ENCODE measurements at regions not wholly inside any gene's neighbourhood (a gene's known extent, or its start where the extent isn't known, plus 50 kb on each side); places are given as distances from the start of the nearest gene placed in this dataset.
"Not testable (repeated sequence)": the region's sequence is repeated elsewhere in the genome, so short reads cannot be mapped to it uniquely, and the experiment has no call there.

- H3K27me3 Mint-ChIP-seq (ENCODE audit: low read depth): no peaks in the 10 kb centered on the region
- no peak for TF ChIP-seq CTCF (conservative IDR thresholded peaks at IDR 0.05)
- H3K27ac Mint-ChIP-seq (ENCODE audit: unreplicated experiment): no peak overlapping the region
- peaks cover 8% of the 10 kb centered on the region for H3K4me1 Mint-ChIP-seq
- H3K4me3 Mint-ChIP-seq: no peak overlapping the region
- H3K9me3 Mint-ChIP-seq: no peaks in the 10 kb centered on the region
- no peak for DNase-seq (ENCODE audit: low read depth, low spot score)
- no peaks in the 10 kb centered on the region for H3K36me3 Mint-ChIP-seq (ENCODE audit: low read depth)
Measured at GRCh38 chr10:29375888-29376287, 87.0 kb downstream of the LYZL1 start.

GRCh38 chr10:29377333-29377961 is 88.6 kb downstream of the LYZL1 start:
- H3K36me3 Mint-ChIP-seq (ENCODE audit: low read depth): no peaks in the 10 kb centered on the region

DNA sequence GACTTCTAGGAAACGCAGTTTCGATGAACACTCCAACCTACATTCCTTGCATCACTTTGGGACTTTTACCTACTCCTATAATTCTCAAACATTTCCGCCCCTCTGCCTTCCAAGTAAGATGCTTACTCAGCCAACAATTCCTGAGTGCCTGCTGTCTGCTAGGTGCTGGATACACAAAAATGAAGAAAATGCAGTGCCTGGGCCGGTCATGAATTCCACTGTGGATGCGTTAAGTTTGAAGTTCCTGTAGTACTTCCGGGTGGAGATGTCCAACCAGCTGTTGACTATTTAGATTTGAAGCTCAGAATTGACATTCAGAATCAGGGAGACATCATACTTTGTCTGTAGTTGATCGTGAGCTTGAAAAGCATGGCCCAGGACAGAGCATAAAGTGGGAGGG is 89.2 kb downstream of the LYZL1 start:
- H3K4me3 Mint-ChIP-seq: no peak overlapping the region
- no peak for TF ChIP-seq CTCF (conservative IDR thresholded peaks at IDR 0.05)
- H3K27me3 Mint-ChIP-seq (ENCODE audit: low read depth): no peaks in the 10 kb centered on the region
- H3K27ac Mint-ChIP-seq (ENCODE audit: unreplicated experiment): no peak overlapping the region
- no peak for DNase-seq (ENCODE audit: low read depth, low spot score)
- peaks cover 10% of the 10 kb centered on the region for H3K4me1 Mint-ChIP-seq
- no peaks in the 10 kb centered on the region for H3K36me3 Mint-ChIP-seq (ENCODE audit: low read depth)
- no peaks in the 10 kb centered on the region for H3K9me3 Mint-ChIP-seq

More at GRCh38 chr10:29377333-29377961, 88.6 kb downstream of the LYZL1 start:
- TF ChIP-seq CTCF (conservative IDR thresholded peaks at IDR 0.05): peak; percentile 80
- H3K4me1 Mint-ChIP-seq: peaks cover 10% of the 10 kb centered on the region
- no peak overlapping the region for H3K4me3 Mint-ChIP-seq
- H3K27ac Mint-ChIP-seq (ENCODE audit: unreplicated experiment): no peak overlapping the region
- H3K9me3 Mint-ChIP-seq: no peaks in the 10 kb centered on the region
- DNase-seq (ENCODE audit: low read depth, low spot score): no peak
- H3K27me3 Mint-ChIP-seq (ENCODE audit: low read depth): no peaks in the 10 kb centered on the region

DNA sequence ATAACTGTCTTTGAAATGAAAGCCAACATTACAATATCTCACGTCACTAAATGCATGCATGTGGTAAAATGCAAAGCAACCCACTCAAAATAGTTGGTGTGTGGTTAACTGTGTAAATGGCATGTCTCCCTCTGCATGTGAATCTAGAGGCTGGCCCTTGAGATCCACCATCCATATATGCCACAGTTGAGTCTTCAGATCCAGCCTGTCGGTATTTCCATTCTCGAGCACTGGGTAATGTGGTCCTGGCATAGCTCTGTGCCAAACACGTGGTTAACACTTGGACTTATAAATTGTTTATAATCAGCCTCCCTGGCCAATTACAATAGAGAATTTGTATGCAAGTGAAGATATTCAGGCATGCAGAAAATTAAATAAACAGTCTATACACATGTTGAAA is 90.3 kb downstream of the LYZL1 start:
- H3K27ac Mint-ChIP-seq (ENCODE audit: unreplicated experiment): no peak overlapping the region
- no peaks in the 10 kb centered on the region for H3K36me3 Mint-ChIP-seq (ENCODE audit: low read depth)
- no peak for TF ChIP-seq CTCF (conservative IDR thresholded peaks at IDR 0.05)
- DNase-seq (ENCODE audit: low read depth, low spot score): no peak
- no peak overlapping the region for H3K4me3 Mint-ChIP-seq
- peaks cover 10% of the 10 kb centered on the region for H3K4me1 Mint-ChIP-seq
- H3K9me3 Mint-ChIP-seq: no peaks in the 10 kb centered on the region
- H3K27me3 Mint-ChIP-seq (ENCODE audit: low read depth): no peaks in the 10 kb centered on the region

GRCh38 chr10:29379777-29380598 is 91.1 kb downstream of the LYZL1 start:
- H3K9me3 Mint-ChIP-seq; H3K4me1 Mint-ChIP-seq; H3K4me3 Mint-ChIP-seq; H3K36me3 Mint-ChIP-seq (ENCODE audit: low read depth); H3K27ac Mint-ChIP-seq (ENCODE audit: unreplicated experiment); DNase-seq (ENCODE audit: low read depth, low spot score); H3K27me3 Mint-ChIP-seq (ENCODE audit: low read depth): not testable (repeated sequence)

GRCh38 chr10:29380599-29381511 is 92.0 kb downstream of the LYZL1 start:
- not testable (repeated sequence) for H3K9me3 Mint-ChIP-seq; H3K27me3 Mint-ChIP-seq (ENCODE audit: low read depth); DNase-seq (ENCODE audit: low read depth, low spot score); H3K4me3 Mint-ChIP-seq; H3K36me3 Mint-ChIP-seq (ENCODE audit: low read depth); H3K27ac Mint-ChIP-seq (ENCODE audit: unreplicated experiment); H3K4me1 Mint-ChIP-seq
